ENCODE measurements at regions not wholly inside any gene's neighbourhood (a gene's known extent, or its start where the extent isn't known, plus 50 kb on each side); places are given as distances from the start of the nearest gene placed in this dataset.

GRCh38 chr20:11738852-11739251 is 178.8 kb upstream of the BTBD3 start:
- no CpG with 5 or more reads among the region's 1 CpG for WGBS (ENCODE audit: insufficient coverage)
- Histone ChIP-seq H3K27me3 (replicated peaks in 2 of 5; ENCODE audit: control insufficient read depth in 4 of 5, insufficient read depth in 5 of 5, low read length in 4 of 5) (no peaks in the 10 kb centered on the region), H3K4me1 (ENCODE audit: control extremely low read depth in 1 of 4, control insufficient read depth in 4 of 4, insufficient read depth in 4 of 4, low read length in 3 of 4) (peaks cover 0 to 15% (median 4%) of the 10 kb centered on the region in 4 experiments), H3K4me3 (ENCODE audit: control insufficient read depth in 1 of 7, extremely low read depth in 1 of 7, insufficient read depth in 4 of 7, low read depth in 2 of 7, low read length in 6 of 7) (no peak overlapping the region), H3K9me3 (ENCODE audit: control extremely low read depth in 1 of 5, control insufficient read depth in 4 of 5, insufficient read depth in 2 of 5, low read depth in 1 of 5, low read length in 4 of 5) (no peaks in the 10 kb centered on the region), H3K36me3 (ENCODE audit: control insufficient read depth in 4 of 4, insufficient read depth in 4 of 4, low read length in 3 of 4) (no peaks in the 10 kb centered on the region), H3K27ac (ENCODE audit: insufficient read depth in 1 of 2, low read depth in 1 of 2, low read length in 2 of 2, poor library complexity in 1 of 2, severe bottlenecking in 2 of 2) (no peak overlapping the region)
- ChIA-PET CTCF (no interaction called here), POLR2A (no interaction called here)
- DNase-seq: no peak

- H3K27me3 ChIP-seq (replicated peaks in 2 of 5; ENCODE audit: control insufficient read depth in 4 of 5, insufficient read depth in 5 of 5, low read length in 4 of 5): no peaks in the 10 kb centered on the region
- 0% methylated on average over 2 of the region's 2 CpGs for WGBS (ENCODE audit: insufficient coverage)
- ChIA-PET POLR2A (no interaction called here), CTCF (no interaction called here)
- no peaks in the 10 kb centered on the region for H3K9me3 ChIP-seq (ENCODE audit: control extremely low read depth in 1 of 5, control insufficient read depth in 4 of 5, insufficient read depth in 2 of 5, low read depth in 1 of 5, low read length in 4 of 5)
- H3K36me3 ChIP-seq (ENCODE audit: control insufficient read depth in 4 of 4, insufficient read depth in 4 of 4, low read length in 3 of 4): no peaks in the 10 kb centered on the region
- DNase-seq: peak in 2 of 3 donors; percentile 39 to 44
- peaks cover 0 to 9% (median 0%) of the 10 kb centered on the region in 4 experiments for H3K4me1 ChIP-seq (ENCODE audit: control extremely low read depth in 1 of 4, control insufficient read depth in 4 of 4, insufficient read depth in 4 of 4, low read length in 3 of 4)
- H3K4me3 ChIP-seq (ENCODE audit: control insufficient read depth in 1 of 7, extremely low read depth in 1 of 7, insufficient read depth in 4 of 7, low read depth in 2 of 7, low read length in 6 of 7): no peak overlapping the region
- no peak overlapping the region for H3K27ac ChIP-seq (ENCODE audit: insufficient read depth in 1 of 2, low read depth in 1 of 2, low read length in 2 of 2, poor library complexity in 1 of 2, severe bottlenecking in 2 of 2)
These were observed 176.7 kb upstream of the BTBD3 start for GRCh38 chr20:11740975-11741374.

GRCh38 chr20:11745145-11745544 is 172.5 kb upstream of the BTBD3 start:
- WGBS (ENCODE audit: insufficient coverage): no CpG with 5 or more reads among the region's 1 CpG
- POLR2A ChIA-PET: no interaction called here
- DNase-seq: no peak

GRCh38 chr20:11748436-11748835 is 169.3 kb upstream of the BTBD3 start:
- no peak overlapping the region for H3K4me3 ChIP-seq (ENCODE audit: control insufficient read depth in 1 of 7, extremely low read depth in 1 of 7, insufficient read depth in 4 of 7, low read depth in 2 of 7, low read length in 6 of 7)
- WGBS (ENCODE audit: insufficient coverage): no CpG with 5 or more reads among the region's 2 CpGs
- no peaks in the 10 kb centered on the region for H3K27me3 ChIP-seq (replicated peaks in 2 of 5; ENCODE audit: control insufficient read depth in 4 of 5, insufficient read depth in 5 of 5, low read length in 4 of 5)
- ChIA-PET POLR2A (no interaction called here), CTCF (interaction anchor here (1.0 kb wide), 1 partner anchor 71 kb away, joined by 3 read pairs; no protein-coding TSS in a partner anchor)
- no peak for DNase-seq
- peaks cover 0 to 2% (median 0%) of the 10 kb centered on the region in 5 experiments for H3K9me3 ChIP-seq (ENCODE audit: control extremely low read depth in 1 of 5, control insufficient read depth in 4 of 5, insufficient read depth in 2 of 5, low read depth in 1 of 5, low read length in 4 of 5)
- no peaks in the 10 kb centered on the region for H3K4me1 ChIP-seq (ENCODE audit: control extremely low read depth in 1 of 4, control insufficient read depth in 4 of 4, insufficient read depth in 4 of 4, low read length in 3 of 4)
- no peaks in the 10 kb centered on the region for H3K36me3 ChIP-seq (ENCODE audit: control insufficient read depth in 4 of 4, insufficient read depth in 4 of 4, low read length in 3 of 4)
- no peak overlapping the region for H3K27ac ChIP-seq (ENCODE audit: insufficient read depth in 1 of 2, low read depth in 1 of 2, low read length in 2 of 2, poor library complexity in 1 of 2, severe bottlenecking in 2 of 2)

More at GRCh38 chr20:11745145-11745544, 172.5 kb upstream of the BTBD3 start:
- no peak overlapping the region for H3K4me3 ChIP-seq (ENCODE audit: control insufficient read depth in 1 of 7, extremely low read depth in 1 of 7, insufficient read depth in 4 of 7, low read depth in 2 of 7, low read length in 6 of 7)
- peaks cover 0 to 9% (median 0%) of the 10 kb centered on the region in 4 experiments for H3K4me1 ChIP-seq (ENCODE audit: control extremely low read depth in 1 of 4, control insufficient read depth in 4 of 4, insufficient read depth in 4 of 4, low read length in 3 of 4)
- no peaks in the 10 kb centered on the region for H3K9me3 ChIP-seq (ENCODE audit: control extremely low read depth in 1 of 5, control insufficient read depth in 4 of 5, insufficient read depth in 2 of 5, low read depth in 1 of 5, low read length in 4 of 5)
- no peaks in the 10 kb centered on the region for H3K27me3 ChIP-seq (replicated peaks in 2 of 5; ENCODE audit: control insufficient read depth in 4 of 5, insufficient read depth in 5 of 5, low read length in 4 of 5)
- no peaks in the 10 kb centered on the region for H3K36me3 ChIP-seq (ENCODE audit: control insufficient read depth in 4 of 4, insufficient read depth in 4 of 4, low read length in 3 of 4)
- CTCF ChIA-PET: no interaction called here
- H3K27ac ChIP-seq (ENCODE audit: insufficient read depth in 1 of 2, low read depth in 1 of 2, low read length in 2 of 2, poor library complexity in 1 of 2, severe bottlenecking in 2 of 2): no peak overlapping the region

GRCh38 chr20:11752336-11752735 is 165.4 kb upstream of the BTBD3 start:
- CTCF ChIA-PET: no interaction called here
- Histone ChIP-seq H3K27me3 (replicated peaks in 2 of 5; ENCODE audit: control insufficient read depth in 4 of 5, insufficient read depth in 5 of 5, low read length in 4 of 5) (no peaks in the 10 kb centered on the region), H3K36me3 (ENCODE audit: control insufficient read depth in 4 of 4, insufficient read depth in 4 of 4, low read length in 3 of 4) (no peaks in the 10 kb centered on the region), H3K27ac (ENCODE audit: insufficient read depth in 1 of 2, low read depth in 1 of 2, low read length in 2 of 2, poor library complexity in 1 of 2, severe bottlenecking in 2 of 2) (no peak overlapping the region), H3K9me3 (ENCODE audit: control extremely low read depth in 1 of 5, control insufficient read depth in 4 of 5, insufficient read depth in 2 of 5, low read depth in 1 of 5, low read length in 4 of 5) (peaks cover 0 to 2% (median 0%) of the 10 kb centered on the region in 5 experiments), H3K4me1 (ENCODE audit: control extremely low read depth in 1 of 4, control insufficient read depth in 4 of 4, insufficient read depth in 4 of 4, low read length in 3 of 4) (peaks cover 0 to 13% (median 4%) of the 10 kb centered on the region in 4 experiments), H3K4me3 (ENCODE audit: control insufficient read depth in 1 of 7, extremely low read depth in 1 of 7, insufficient read depth in 4 of 7, low read depth in 2 of 7, low read length in 6 of 7) (no peak overlapping the region)
- no CpG with 5 or more reads among the region's 2 CpGs for WGBS (ENCODE audit: insufficient coverage)
- POLR2A ChIA-PET: no interaction called here
- no peak for DNase-seq

GRCh38 chr20:11753155-11753554 is 164.5 kb upstream of the BTBD3 start:
- Histone ChIP-seq H3K36me3 (ENCODE audit: control insufficient read depth in 4 of 4, insufficient read depth in 4 of 4, low read length in 3 of 4) (no peaks in the 10 kb centered on the region), H3K4me3 (ENCODE audit: control insufficient read depth in 1 of 7, extremely low read depth in 1 of 7, insufficient read depth in 4 of 7, low read depth in 2 of 7, low read length in 6 of 7) (no peak overlapping the region), H3K27ac (ENCODE audit: insufficient read depth in 1 of 2, low read depth in 1 of 2, low read length in 2 of 2, poor library complexity in 1 of 2, severe bottlenecking in 2 of 2) (no peak overlapping the region), H3K27me3 (replicated peaks in 2 of 5; ENCODE audit: control insufficient read depth in 4 of 5, insufficient read depth in 5 of 5, low read length in 4 of 5) (no peaks in the 10 kb centered on the region), H3K9me3 (ENCODE audit: control extremely low read depth in 1 of 5, control insufficient read depth in 4 of 5, insufficient read depth in 2 of 5, low read depth in 1 of 5, low read length in 4 of 5) (peaks cover 0 to 2% (median 0%) of the 10 kb centered on the region in 5 experiments), H3K4me1 (ENCODE audit: control extremely low read depth in 1 of 4, control insufficient read depth in 4 of 4, insufficient read depth in 4 of 4, low read length in 3 of 4) (peaks cover 0 to 13% (median 4%) of the 10 kb centered on the region in 4 experiments)
- CTCF ChIA-PET: no interaction called here
- POLR2A ChIA-PET: no interaction called here
- no CpG with 5 or more reads among the region's 2 CpGs for WGBS (ENCODE audit: insufficient coverage)
- no peak for DNase-seq

- 96% methylated on average over 4 of the region's 4 CpGs for WGBS (ENCODE audit: insufficient coverage)
- ChIA-PET CTCF (no interaction called here), POLR2A (no interaction called here)
- Histone ChIP-seq H3K36me3 (ENCODE audit: control insufficient read depth in 4 of 4, insufficient read depth in 4 of 4, low read length in 3 of 4) (no peaks in the 10 kb centered on the region), H3K27ac (ENCODE audit: insufficient read depth in 1 of 2, low read depth in 1 of 2, low read length in 2 of 2, poor library complexity in 1 of 2, severe bottlenecking in 2 of 2) (no peak overlapping the region), H3K4me1 (ENCODE audit: control extremely low read depth in 1 of 4, control insufficient read depth in 4 of 4, insufficient read depth in 4 of 4, low read length in 3 of 4) (peaks cover 0 to 13% (median 4%) of the 10 kb centered on the region in 4 experiments), H3K4me3 (ENCODE audit: control insufficient read depth in 1 of 7, extremely low read depth in 1 of 7, insufficient read depth in 4 of 7, low read depth in 2 of 7, low read length in 6 of 7) (no peak overlapping the region), H3K9me3 (ENCODE audit: control extremely low read depth in 1 of 5, control insufficient read depth in 4 of 5, insufficient read depth in 2 of 5, low read depth in 1 of 5, low read length in 4 of 5) (peaks cover 0 to 2% (median 0%) of the 10 kb centered on the region in 5 experiments), H3K27me3 (replicated peaks in 2 of 5; ENCODE audit: control insufficient read depth in 4 of 5, insufficient read depth in 5 of 5, low read length in 4 of 5) (no peaks in the 10 kb centered on the region)
- no peak for DNase-seq
These were observed 163.2 kb upstream of the BTBD3 start for GRCh38 chr20:11754451-11754850.
